ENCODE measurements at regions not wholly inside any gene's neighbourhood (a gene's known extent, or its start where the extent isn't known, plus 50 kb on each side); places are given as distances from the start of the nearest gene placed in this dataset.

GRCh38 chr2:52717836-52718235 is 1049.8 kb upstream of the CHAC2 start:
- TF ChIP-seq RAD21 (conservative IDR thresholded peaks at IDR 0.05 in 1 of 2, IDR thresholded peaks at IDR 0.05 in 1 of 2), result no peak
- no peak for TF ChIP-seq CTCF (IDR thresholded peaks at IDR 0.05)
- no peak for TF ChIP-seq RCOR1 (IDR thresholded peaks at IDR 0.05; ENCODE audit: low read depth, low read length)
- TF ChIP-seq FOSB (CRISPR knock-in tag; IDR thresholded peaks at IDR 0.05), result no peak
- no peak for TF ChIP-seq POLR2AphosphoS2 (conservative IDR thresholded peaks at IDR 0.05; ENCODE audit: low read length)
- no peak for TF ChIP-seq JUN (IDR thresholded peaks at IDR 0.05)
- TF ChIP-seq POLR2A (IDR thresholded peaks at IDR 0.05; ENCODE audit: low read length), result no peak
- TF ChIP-seq CBX8 (IDR thresholded peaks at IDR 0.05), result no peak
- no peak for TF ChIP-seq HDAC2 (IDR thresholded peaks at IDR 0.05)
- no peak for TF ChIP-seq NPAS2 (CRISPR knock-in tag; IDR thresholded peaks at IDR 0.05; ENCODE audit: borderline replicate concordance)
- no peak for TF ChIP-seq NFE2L2 (conservative IDR thresholded peaks at IDR 0.05; ENCODE audit: low read length)
- TF ChIP-seq HOXB5 (CRISPR knock-in tag; IDR thresholded peaks at IDR 0.05), result no peak
- no peak for TF ChIP-seq CHD2 (IDR thresholded peaks at IDR 0.05; ENCODE audit: low read length, partially characterized antibody)
- no peak for TF ChIP-seq EHF (CRISPR knock-in tag; IDR thresholded peaks at IDR 0.05)
- TF ChIP-seq ATOH8 (CRISPR knock-in tag; IDR thresholded peaks at IDR 0.05; ENCODE audit: low read depth), result no peak
- no peaks in the 10 kb centered on the region for H3K4me1 ChIP-seq
- DNase-seq (ENCODE audit: low read depth in 1 of 2, low spot score in 1 of 2) (no peak), FAIRE-seq (no peak), ATAC-seq (no peak)
- H3K9me3 ChIP-seq, result peaks cover 2% of the 10 kb centered on the region; the same call in 1 of the 3 replicates
- H3K4me3 ChIP-seq, result no peak overlapping the region
- no peak overlapping the region for H3K27ac ChIP-seq
- WGBS (ENCODE audit: missing lambda C conversion rate), result 9% methylated on average over 3 of the region's 3 CpGs
- POLR2A ChIA-PET, result no interaction called here
- CTCF ChIA-PET, result no interaction called here
- no peak overlapping the region for H3K4me2 ChIP-seq

GRCh38 chr2:52710810-52711618 is 1056.6 kb upstream of the CHAC2 start:
- WGBS (ENCODE audit: missing lambda C conversion rate), result 29% methylated on average over 5 of the region's 5 CpGs
- ChIA-PET CTCF (no interaction called here), POLR2A (no interaction called here)
- no peak for DNase-seq (ENCODE audit: low read depth in 1 of 2, low spot score in 1 of 2)
- no peak for ATAC-seq
- Histone ChIP-seq H3K9me3 (peaks cover 4% of the 10 kb centered on the region; the same call in 1 of the 3 replicates), H3K27ac (no peak overlapping the region), H3K4me3 (no peak overlapping the region), H3K4me1 (no peaks in the 10 kb centered on the region), H3K4me2 (no peak overlapping the region)
- no peak for FAIRE-seq
- TF ChIP-seq EHMT2 (IDR thresholded peaks at IDR 0.05; ENCODE audit: low read depth) (no peak), ESRRA (IDR thresholded peaks at IDR 0.05; ENCODE audit: borderline replicate concordance, low read length) (no peak), E2F6 (IDR thresholded peaks at IDR 0.05; ENCODE audit: borderline replicate concordance, low read depth) (no peak), USF2 (IDR thresholded peaks at IDR 0.05) (no peak), REST (IDR thresholded peaks at IDR 0.05) (no peak), HES2 (IDR thresholded peaks at IDR 0.05) (no peak), ELK1 (IDR thresholded peaks at IDR 0.05; ENCODE audit: low read depth, low read length) (no peak), CTCF (IDR thresholded peaks at IDR 0.05) (no peak), EHF (CRISPR knock-in tag; IDR thresholded peaks at IDR 0.05) (no peak), CBX8 (IDR thresholded peaks at IDR 0.05) (no peak), NR3C1 (IDR thresholded peaks at IDR 0.05) (no peak), HOXB5 (CRISPR knock-in tag; IDR thresholded peaks at IDR 0.05) (no peak), CHD2 (IDR thresholded peaks at IDR 0.05; ENCODE audit: low read length, partially characterized antibody) (no peak), GATA3 (IDR thresholded peaks at IDR 0.05; ENCODE audit: borderline replicate concordance) (no peak), KDM1A (IDR thresholded peaks at IDR 0.05; ENCODE audit: low read depth) (no peak)

All from A549 (cell line).